ENCODE measurements at regions not wholly inside any gene's neighbourhood (a gene's known extent, or its start where the extent isn't known, plus 50 kb on each side); places are given as distances from the start of the nearest gene placed in this dataset.

DNA sequence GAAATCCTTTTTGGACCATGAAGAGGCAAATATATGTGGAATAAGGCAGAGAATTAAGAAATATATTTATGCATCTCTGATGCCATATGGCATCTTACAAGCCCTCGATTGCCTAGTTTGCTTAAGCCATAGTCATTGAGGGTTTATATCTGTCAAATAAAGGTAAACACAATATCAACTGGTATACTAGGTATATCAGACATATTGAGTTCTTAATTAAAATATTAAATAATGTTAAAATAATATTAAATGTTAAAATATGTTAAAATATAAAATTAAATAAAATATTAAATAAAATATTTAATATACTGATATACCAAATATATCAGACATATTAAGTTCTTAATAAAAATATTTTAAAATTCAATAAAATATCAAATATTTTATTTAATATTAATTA, 567.4 kb upstream of the PTCHD4 start:
- TF ChIP-seq, protein P1, sequence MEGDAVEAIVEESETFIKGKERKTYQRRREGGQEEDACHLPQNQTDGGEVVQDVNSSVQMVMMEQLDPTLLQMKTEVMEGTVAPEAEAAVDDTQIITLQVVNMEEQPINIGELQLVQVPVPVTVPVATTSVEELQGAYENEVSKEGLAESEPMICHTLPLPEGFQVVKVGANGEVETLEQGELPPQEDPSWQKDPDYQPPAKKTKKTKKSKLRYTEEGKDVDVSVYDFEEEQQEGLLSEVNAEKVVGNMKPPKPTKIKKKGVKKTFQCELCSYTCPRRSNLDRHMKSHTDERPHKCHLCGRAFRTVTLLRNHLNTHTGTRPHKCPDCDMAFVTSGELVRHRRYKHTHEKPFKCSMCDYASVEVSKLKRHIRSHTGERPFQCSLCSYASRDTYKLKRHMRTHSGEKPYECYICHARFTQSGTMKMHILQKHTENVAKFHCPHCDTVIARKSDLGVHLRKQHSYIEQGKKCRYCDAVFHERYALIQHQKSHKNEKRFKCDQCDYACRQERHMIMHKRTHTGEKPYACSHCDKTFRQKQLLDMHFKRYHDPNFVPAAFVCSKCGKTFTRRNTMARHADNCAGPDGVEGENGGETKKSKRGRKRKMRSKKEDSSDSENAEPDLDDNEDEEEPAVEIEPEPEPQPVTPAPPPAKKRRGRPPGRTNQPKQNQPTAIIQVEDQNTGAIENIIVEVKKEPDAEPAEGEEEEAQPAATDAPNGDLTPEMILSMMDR (optimal IDR thresholded peaks at IDR 0.05 in 1 of 3, IDR thresholded peaks at IDR 0.05 in 1 of 3, conservative IDR thresholded peaks at IDR 0.05 in 1 of 3; ENCODE audit: extremely low read depth in 1 of 3, insufficient read depth in 2 of 3, low read length in 3 of 3) = no peak
- no peak for TF ChIP-seq EZH2 (IDR thresholded peaks at IDR 0.05; ENCODE audit: low read length)

Data from keratinocyte (primary cell).